ENCODE measurements at regions not wholly inside any gene's neighbourhood (a gene's known extent, or its start where the extent isn't known, plus 50 kb on each side); places are given as distances from the start of the nearest gene placed in this dataset.

DNA sequence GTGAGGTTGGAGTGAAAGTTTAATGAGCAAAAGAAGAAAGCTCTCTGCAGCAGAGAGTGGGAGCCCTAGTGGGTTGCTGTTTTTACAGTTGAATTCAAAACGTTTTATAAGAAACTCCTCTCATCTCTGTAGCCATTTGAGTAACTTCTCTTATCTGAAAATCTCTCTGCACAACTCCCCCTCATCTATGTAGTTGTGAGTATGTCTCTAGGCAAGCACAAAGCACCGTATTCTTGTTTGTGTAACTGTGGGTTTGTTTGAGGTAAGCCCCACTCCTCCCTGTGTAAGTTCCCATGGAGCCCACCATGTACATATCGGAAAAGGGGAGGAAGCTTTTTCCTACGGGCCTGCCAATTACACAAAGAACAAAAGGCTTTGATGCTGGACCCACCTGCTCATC, 56.5 kb upstream of the GOLGA6L2 start:
- no peak overlapping the region for H4K91ac ChIP-seq (ENCODE audit: insufficient read depth, low read depth, low read length)
- H3K79me1 ChIP-seq (ENCODE audit: low read depth in 1 of 2, low read length in 2 of 2) = no peaks in the 10 kb centered on the region
- H4K20me1 ChIP-seq (ENCODE audit: insufficient read depth, low read length) = no peaks in the 10 kb centered on the region
- no peaks in the 10 kb centered on the region for H3K36me3 ChIP-seq (ENCODE audit: control insufficient read depth, insufficient read depth, low read length)
- in situ Hi-C loops (cut with MboI; ENCODE audit: low sequenced_read_pairs) = no loop called here
- H3K56ac ChIP-seq (ENCODE audit: extremely low read depth, insufficient read depth, low read length) = no peak overlapping the region
- H3K27ac ChIP-seq (ENCODE audit: insufficient read depth, low read length) = no peak overlapping the region
- no peak overlapping the region for H4K5ac ChIP-seq (ENCODE audit: low read depth, low read length)
- H2BK5ac ChIP-seq (ENCODE audit: low read depth, low read length, poor library complexity, severe bottlenecking) = no peak overlapping the region
- ChIA-PET CTCF (no interaction called here), POLR2A (ENCODE audit: unreplicated experiment) (no interaction called here)
- DNase-seq (no peak), ATAC-seq (ENCODE audit: low read depth) (no peak)
- peaks cover 4% of the 10 kb centered on the region; the same call in 1 of the 2 replicates for H3K9me3 ChIP-seq (ENCODE audit: control insufficient read depth, insufficient read depth, low read length)
- H3K9me1 ChIP-seq (ENCODE audit: insufficient read depth, low read length) = no peaks in the 10 kb centered on the region
- H2AK9ac ChIP-seq (replicated peaks; ENCODE audit: low read depth, low read length, poor library complexity) = no peak overlapping the region
- no peaks in the 10 kb centered on the region for H3K4me1 ChIP-seq (ENCODE audit: control insufficient read depth, insufficient read depth, low read length)
- TF ChIP-seq, protein P1, sequence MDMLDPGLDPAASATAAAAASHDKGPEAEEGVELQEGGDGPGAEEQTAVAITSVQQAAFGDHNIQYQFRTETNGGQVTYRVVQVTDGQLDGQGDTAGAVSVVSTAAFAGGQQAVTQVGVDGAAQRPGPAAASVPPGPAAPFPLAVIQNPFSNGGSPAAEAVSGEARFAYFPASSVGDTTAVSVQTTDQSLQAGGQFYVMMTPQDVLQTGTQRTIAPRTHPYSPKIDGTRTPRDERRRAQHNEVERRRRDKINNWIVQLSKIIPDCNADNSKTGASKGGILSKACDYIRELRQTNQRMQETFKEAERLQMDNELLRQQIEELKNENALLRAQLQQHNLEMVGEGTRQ (IDR thresholded peaks at IDR 0.05; ENCODE audit: low read depth, low read length) = no peak
- no peak for TF ChIP-seq BHLHE40 (IDR thresholded peaks at IDR 0.05; ENCODE audit: low read depth, low read length)
- no peak for TF ChIP-seq NFE2L2 (IDR thresholded peaks at IDR 0.05; ENCODE audit: low read depth, low read length)
- no peak for TF ChIP-seq FOS (IDR thresholded peaks at IDR 0.05; ENCODE audit: low read depth, low read length)
- no peak for TF ChIP-seq RAD21 (IDR thresholded peaks at IDR 0.05; ENCODE audit: low read length)
- no peak for TF ChIP-seq RFX5 (IDR thresholded peaks at IDR 0.05; ENCODE audit: low read depth, low read length)
- no peak for TF ChIP-seq CEBPB (IDR thresholded peaks at IDR 0.05; ENCODE audit: low read depth, low read length)
- TF ChIP-seq MXI1 (IDR thresholded peaks at IDR 0.05; ENCODE audit: borderline replicate concordance, low read depth, low read length) = no peak
- TF ChIP-seq MAZ (IDR thresholded peaks at IDR 0.05; ENCODE audit: borderline replicate concordance, low read depth, low read length) = no peak
- TF ChIP-seq MAFK (IDR thresholded peaks at IDR 0.05; ENCODE audit: low read depth, low read length) = no peak
- TF ChIP-seq, protein P2, sequence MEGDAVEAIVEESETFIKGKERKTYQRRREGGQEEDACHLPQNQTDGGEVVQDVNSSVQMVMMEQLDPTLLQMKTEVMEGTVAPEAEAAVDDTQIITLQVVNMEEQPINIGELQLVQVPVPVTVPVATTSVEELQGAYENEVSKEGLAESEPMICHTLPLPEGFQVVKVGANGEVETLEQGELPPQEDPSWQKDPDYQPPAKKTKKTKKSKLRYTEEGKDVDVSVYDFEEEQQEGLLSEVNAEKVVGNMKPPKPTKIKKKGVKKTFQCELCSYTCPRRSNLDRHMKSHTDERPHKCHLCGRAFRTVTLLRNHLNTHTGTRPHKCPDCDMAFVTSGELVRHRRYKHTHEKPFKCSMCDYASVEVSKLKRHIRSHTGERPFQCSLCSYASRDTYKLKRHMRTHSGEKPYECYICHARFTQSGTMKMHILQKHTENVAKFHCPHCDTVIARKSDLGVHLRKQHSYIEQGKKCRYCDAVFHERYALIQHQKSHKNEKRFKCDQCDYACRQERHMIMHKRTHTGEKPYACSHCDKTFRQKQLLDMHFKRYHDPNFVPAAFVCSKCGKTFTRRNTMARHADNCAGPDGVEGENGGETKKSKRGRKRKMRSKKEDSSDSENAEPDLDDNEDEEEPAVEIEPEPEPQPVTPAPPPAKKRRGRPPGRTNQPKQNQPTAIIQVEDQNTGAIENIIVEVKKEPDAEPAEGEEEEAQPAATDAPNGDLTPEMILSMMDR (conservative IDR thresholded peaks at IDR 0.05; ENCODE audit: low read depth, low read length) = no peak
- TF ChIP-seq POLR2A (IDR thresholded peaks at IDR 0.05; ENCODE audit: low read depth, low read length) = no peak
- no peak for TF ChIP-seq RCOR1 (IDR thresholded peaks at IDR 0.05; ENCODE audit: insufficient replicate concordance, low read length)
- no peak overlapping the region for H4K8ac ChIP-seq (ENCODE audit: low read depth in 2 of 2, low read length in 2 of 2)
- no peak overlapping the region for H2BK20ac ChIP-seq (ENCODE audit: low read depth, low read length)
- H2AFZ ChIP-seq (replicated peaks; ENCODE audit: low read length, poor library complexity) = no peak overlapping the region
- intact Hi-C loops (cut with micrococcal nuclease) = no loop called here
- dilution Hi-C loops (cut with HindIII; ENCODE audit: low sequenced_read_pairs, unreplicated experiment) = no loop called here
- H3K23ac ChIP-seq (ENCODE audit: low read depth, low read length) = no peak overlapping the region
- no peak overlapping the region for H3K4ac ChIP-seq (ENCODE audit: low read depth, low read length)
- H3K18ac ChIP-seq (ENCODE audit: low read depth, low read length) = no peak overlapping the region
- H3K27me3 ChIP-seq (ENCODE audit: control insufficient read depth, insufficient read depth, low read length) = no peaks in the 10 kb centered on the region
- H3K9ac ChIP-seq (ENCODE audit: low read depth, low read length) = no peak overlapping the region
- H3K4me3 ChIP-seq (ENCODE audit: insufficient read depth, low read depth, low read length) = no peak overlapping the region
- H3K14ac ChIP-seq (replicated peaks; ENCODE audit: low read depth, low read length) = no peak overlapping the region
- BruUV-seq (replicated peaks) = no TSS peak
- no peak overlapping the region for H3K4me2 ChIP-seq (ENCODE audit: low read depth, low read length)
- no peak overlapping the region for H2AK5ac ChIP-seq (ENCODE audit: low read depth, low read length)
- H2BK15ac ChIP-seq (ENCODE audit: low read depth, low read length) = no peak overlapping the region
- no CpG with 5 or more reads among the region's 4 CpGs for WGBS, 2 experiments (ENCODE audit: extremely low coverage in 2 of 2, insufficient read length in 1 of 2)
- no peak overlapping the region for H2BK120ac ChIP-seq (ENCODE audit: low read depth, low read length)
